PFSK-1 (cell line): ENCODE measurements at regions not wholly inside any gene's neighbourhood (a gene's known extent, or its start where the extent isn't known, plus 50 kb on each side); places are given as distances from the start of the nearest gene placed in this dataset.

Experiments used
- POLR2AphosphoS5 ChIP-seq: IDR thresholded peaks from 2 replicates; pipeline ENCODE4 v1.6.1; 2012; ENCODE audit warnings: low read depth, mild to moderate bottlenecking, control low read depth, low read length, moderate library complexity
- REST ChIP-seq, 2 experiments: IDR thresholded peaks; 2 replicates each; pipeline versions ENCODE4 v1.6.1 to v1.8.0; 2011 to 2012; ENCODE audit warnings: low read depth in 2 of 2, low read length in 2 of 2, control low read depth in 1 of 2, inconsistent platforms in 1 of 2, mild to moderate bottlenecking in 1 of 2, moderate library complexity in 1 of 2; ENCODE audit not compliant: insufficient read depth in 1 of 2
- SIN3A ChIP-seq: IDR thresholded peaks from 2 replicates; pipeline ENCODE4 v1.6.1; 2012; ENCODE audit warnings: mild to moderate bottlenecking, low read length, moderate library complexity, borderline replicate concordance; ENCODE audit not compliant: insufficient read depth

- TF ChIP-seq POLR2AphosphoS5 = no peak
- TF ChIP-seq SIN3A = no peak
- TF ChIP-seq REST (IDR thresholded peaks at IDR 0.05; ENCODE audit: insufficient read depth in 1 of 2, low read depth in 2 of 2, low read length in 2 of 2) = no peak
These were observed 61.4 kb upstream of the PNMA1 start for GRCh38 chr14:73775339-73776193.
